Thoracic aorta (tissue), 2 donors: ENCODE measurements at regions not wholly inside any gene's neighbourhood (a gene's known extent, or its start where the extent isn't known, plus 50 kb on each side); places are given as distances from the start of the nearest gene placed in this dataset.

ENCODE experiments used
- ATAC-seq: fragments of 150-250 bp; one replicate; pipeline ENCODE4 v1.8.0; 2017; ENCODE audit warnings: low read depth; ENCODE audit not compliant: insufficient number of reproducible peaks, low FRiP score
- DNase-seq: peaks from one replicate; pipeline ENCODE4 v3.0.0-alpha.2; 2020; ENCODE audit warnings: low spot score
- H3K27ac ChIP-seq, 2 donors: fragments of 200-600 bp; sonication (generic); 1 replicate in 1 of 2; 2 replicates in 1 of 2; pipeline ENCODE4 v1.5.1; 2016; ENCODE audit warnings: mild to moderate bottlenecking in 2 of 2, moderate library complexity in 2 of 2
- H3K27me3 ChIP-seq: fragments of 200-600 bp; sonication (generic); replicated peaks from 2 replicates; pipeline ENCODE4 v1.6.0; 2016; ENCODE audit warnings: mild to moderate bottlenecking; ENCODE audit not compliant: insufficient read depth
- H3K36me3 ChIP-seq: fragments of 200-600 bp; sonication (generic); one replicate; pipeline ENCODE4 v1.5.1; 2016
- H3K4me1 ChIP-seq, 2 donors: fragments of 200-600 bp; sonication (generic); 1 replicate in 1 of 2; 2 replicates in 1 of 2; pipeline versions ENCODE4 v1.5.1 to v1.6.0; 2016; ENCODE audit warnings: low read depth in 2 of 2, mild to moderate bottlenecking in 1 of 2; ENCODE audit not compliant: control insufficient read depth in 1 of 2
- H3K4me3 ChIP-seq: fragments of 200-600 bp; sonication (generic); 2 replicates; pipeline ENCODE4 v1.5.1; 2016; ENCODE audit warnings: mild to moderate bottlenecking
- H3K9me3 ChIP-seq: fragments of 200-600 bp; sonication (generic); 2 replicates; pipeline ENCODE4 v1.5.1; 2016
- CTCF ChIP-seq: fragments of 200-600 bp; sonication (generic); IDR thresholded peaks from one replicate; pipeline ENCODE4 v1.5.1; 2019; ENCODE audit warnings: antibody characterized with exemption

- no peak overlapping the region for H3K4me3 ChIP-seq
- no peaks in the 10 kb centered on the region for H3K27me3 ChIP-seq
- ATAC-seq (no peak), DNase-seq (no peak)
- H3K27ac ChIP-seq: no peak overlapping the region
- no peak for TF ChIP-seq CTCF
- H3K36me3 ChIP-seq: no peaks in the 10 kb centered on the region
- H3K4me1 ChIP-seq: peaks cover 9 to 20% of the 10 kb centered on the region in 2 donors
- no peaks in the 10 kb centered on the region for H3K9me3 ChIP-seq
Observed at GRCh38 chr6:37105148-37106050, 64.6 kb upstream of the PIM1 start.

- no peak for DNase-seq
- ATAC-seq: no peak
- no peak for TF ChIP-seq CTCF
- Histone ChIP-seq H3K36me3 (no peaks in the 10 kb centered on the region), H3K27me3 (no peaks in the 10 kb centered on the region), H3K4me1 (peaks cover 9 to 20% of the 10 kb centered on the region in 2 donors), H3K4me3 (no peak overlapping the region), H3K9me3 (no peaks in the 10 kb centered on the region), H3K27ac (no peak overlapping the region)
Observed at GRCh38 chr6:37106051-37106363, 63.9 kb upstream of the PIM1 start.

- H3K9me3 ChIP-seq: no peaks in the 10 kb centered on the region
- DNase-seq: no peak
- TF ChIP-seq CTCF: no peak
- no peak for ATAC-seq
- no peak overlapping the region for H3K27ac ChIP-seq
- peaks cover 9 to 20% of the 10 kb centered on the region in 2 donors for H3K4me1 ChIP-seq
- no peaks in the 10 kb centered on the region for H3K27me3 ChIP-seq
- no peaks in the 10 kb centered on the region for H3K36me3 ChIP-seq
- H3K4me3 ChIP-seq: no peak overlapping the region
Observed at GRCh38 chr6:37106554-37106953, 63.4 kb upstream of the PIM1 start.

GRCh38 chr6:37106982-37107491 is 62.9 kb upstream of the PIM1 start:
- no peak for ATAC-seq
- no peak for DNase-seq
- no peaks in the 10 kb centered on the region for H3K9me3 ChIP-seq
- H3K27ac ChIP-seq: no peak overlapping the region
- no peaks in the 10 kb centered on the region for H3K27me3 ChIP-seq
- H3K4me1 ChIP-seq: peaks cover 9 to 17% of the 10 kb centered on the region in 2 donors
- TF ChIP-seq CTCF: no peak
- H3K36me3 ChIP-seq: no peaks in the 10 kb centered on the region
- H3K4me3 ChIP-seq: no peak overlapping the region

GRCh38 chr6:37109714-37110499 is 60.0 kb upstream of the PIM1 start:
- Histone ChIP-seq H3K36me3 (no peaks in the 10 kb centered on the region), H3K4me3 (no peak overlapping the region), H3K27ac (no peak overlapping the region), H3K4me1 (no peaks in the 10 kb centered on the region), H3K27me3 (no peaks in the 10 kb centered on the region), H3K9me3 (no peaks in the 10 kb centered on the region)
- no peak for TF ChIP-seq CTCF
- no peak for ATAC-seq
- no peak for DNase-seq
